Parathyroid adenoma (tissue), 2 donors: ENCODE measurements at regions not wholly inside any gene's neighbourhood (a gene's known extent, or its start where the extent isn't known, plus 50 kb on each side); places are given as distances from the start of the nearest gene placed in this dataset.

Source experiments
- H2AFZ ChIP-seq: fragments of 300-600 bp; sonication (generic); one replicate; pipeline ENCODE4 v1.7.0; 2017; ENCODE audit warnings: antibody characterized with exemption, mild to moderate bottlenecking
- H3K27ac ChIP-seq: fragments of 300-600 bp; sonication (generic); one replicate; pipeline ENCODE4 v1.7.0; 2017
- H3K27me3 ChIP-seq: fragments of 300-600 bp; sonication (generic); one replicate; pipeline ENCODE4 v1.7.0; 2017; ENCODE audit warnings: low read length; ENCODE audit not compliant: control insufficient read depth, insufficient read depth
- H3K36me3 ChIP-seq: fragments of 300-600 bp; sonication (generic); one replicate; pipeline ENCODE4 v1.7.0; 2017; ENCODE audit warnings: low read length; ENCODE audit not compliant: control insufficient read depth, insufficient read depth
- H3K4me1 ChIP-seq: fragments of 300-600 bp; sonication (generic); one replicate; pipeline ENCODE4 v1.7.0; 2017; ENCODE audit warnings: control low read depth
- H3K4me2 ChIP-seq: fragments of 300-600 bp; sonication (generic); one replicate; pipeline ENCODE4 v1.7.0; 2017; ENCODE audit warnings: low read length
- H3K4me3 ChIP-seq: fragments of 300-600 bp; sonication (generic); one replicate; pipeline ENCODE4 v1.7.0; 2017; ENCODE audit warnings: low read depth, low read length
- H3K79me2 ChIP-seq: fragments of 300-600 bp; sonication (generic); one replicate; pipeline ENCODE4 v1.7.0; 2017; ENCODE audit warnings: control low read depth
- H3K9ac ChIP-seq: fragments of 300-600 bp; sonication (generic); one replicate; pipeline ENCODE4 v1.7.0; 2017; ENCODE audit warnings: mild to moderate bottlenecking
- H3K9me3 ChIP-seq: fragments of 300-600 bp; sonication (generic); one replicate; pipeline ENCODE4 v1.7.0; 2017; ENCODE audit warnings: low read length; ENCODE audit not compliant: control insufficient read depth
- CTCF ChIP-seq: fragments of 300-600 bp; sonication (generic); IDR thresholded peaks from one replicate; pipeline ENCODE4 v1.7.0; 2017; ENCODE audit warnings: antibody characterized with exemption, mild to moderate bottlenecking
- donor health status: primary hyperparathyroidism.

GRCh38 chr17:6177941-6178694 is 107.9 kb downstream of the WSCD1 start:
- no peak for TF ChIP-seq CTCF

More at GRCh38 chr17:6177941-6178694, 107.9 kb downstream of the WSCD1 start:
- Histone ChIP-seq H3K79me2 (no peaks in the 10 kb centered on the region), H3K27me3 (no peaks in the 10 kb centered on the region), H3K27ac (no peak overlapping the region), H3K9ac (no peak overlapping the region), H3K4me1 (no peaks in the 10 kb centered on the region), H3K4me2 (no peak overlapping the region), H3K9me3 (no peaks in the 10 kb centered on the region), H2AFZ (no peak overlapping the region), H3K36me3 (no peaks in the 10 kb centered on the region), H3K4me3 (no peak overlapping the region)
